ENCODE measurements at regions not wholly inside any gene's neighbourhood (a gene's known extent, or its start where the extent isn't known, plus 50 kb on each side); places are given as distances from the start of the nearest gene placed in this dataset.
"Not testable (repeated sequence)": the region's sequence is repeated elsewhere in the genome, so short reads cannot be mapped to it uniquely, and the experiment has no call there.

- DNase-seq (ENCODE audit: low read depth in 2 of 2): no peak
Observed at GRCh38 chr16:48680881-48681280, 70.9 kb upstream of the N4BP1 start.

- no peak for DNase-seq (ENCODE audit: low read depth in 2 of 2)
Observed at GRCh38 chr16:48676836-48677235, 66.9 kb upstream of the N4BP1 start.

- DNase-seq (ENCODE audit: low read depth in 2 of 2): not testable (repeated sequence)
Observed at GRCh38 chr16:48668184-48668583, 58.2 kb upstream of the N4BP1 start.

- DNase-seq (ENCODE audit: low read depth in 2 of 2): no peak
Observed at GRCh38 chr16:48659940-48660339, 50.0 kb upstream of the N4BP1 start.

All from stimulated activated CD8-positive, alpha-beta memory T cell treated with anti-CD3 and anti-CD28 coated beads, Interleukin-15, amount 100 ng/mL, for 48 hours (primary cell).